NCI-H128 (cell line): ENCODE measurements at regions not wholly inside any gene's neighbourhood (a gene's known extent, or its start where the extent isn't known, plus 50 kb on each side); places are given as distances from the start of the nearest gene placed in this dataset.

Source experiments
- DNase-seq: peaks from one replicate; lab custom pipeline; 2025; ENCODE audit not compliant: unreplicated experiment; lab: John Stamatoyannopoulos, UW

DNA sequence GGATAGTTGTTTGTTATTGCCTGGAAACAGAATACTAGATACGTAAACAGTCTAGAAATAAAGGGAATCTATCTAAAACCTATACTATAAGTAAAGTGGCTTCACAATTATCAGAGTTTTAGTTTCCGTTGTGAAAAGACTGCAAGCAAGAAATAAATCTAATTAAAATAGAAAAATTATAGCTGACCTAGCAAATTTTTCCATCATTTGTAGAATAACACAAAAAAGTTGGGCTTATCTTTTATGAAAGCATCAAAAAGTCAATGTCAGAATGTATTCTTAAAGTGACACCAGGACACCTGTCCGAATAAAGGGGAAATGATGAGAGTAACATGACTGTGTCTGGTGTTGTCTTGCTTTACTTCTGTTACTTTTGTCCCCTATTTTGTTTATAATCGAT, 1248.9 kb upstream of the MIR17HG start:
- DNase-seq, result no peak

DNA sequence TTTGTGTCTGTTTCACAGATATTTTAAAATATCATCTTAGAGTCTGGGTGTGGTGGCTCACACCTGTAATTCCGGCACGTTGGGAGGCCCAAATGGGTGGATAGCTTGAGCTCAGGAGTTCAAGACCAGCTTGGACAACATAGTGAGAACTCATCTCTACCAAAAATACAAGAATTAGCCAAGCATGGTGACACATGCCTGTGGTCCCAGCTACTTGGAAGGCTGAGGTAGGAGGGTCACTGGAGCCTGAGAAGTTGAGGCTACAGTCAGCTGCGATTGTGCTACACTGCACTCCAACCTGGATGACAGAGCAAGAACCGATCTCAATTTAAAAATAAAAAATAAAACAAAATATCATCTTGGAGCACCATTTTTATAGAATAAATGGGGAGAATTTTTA, 1247.6 kb upstream of the MIR17HG start:
- DNase-seq, result no peak

DNA sequence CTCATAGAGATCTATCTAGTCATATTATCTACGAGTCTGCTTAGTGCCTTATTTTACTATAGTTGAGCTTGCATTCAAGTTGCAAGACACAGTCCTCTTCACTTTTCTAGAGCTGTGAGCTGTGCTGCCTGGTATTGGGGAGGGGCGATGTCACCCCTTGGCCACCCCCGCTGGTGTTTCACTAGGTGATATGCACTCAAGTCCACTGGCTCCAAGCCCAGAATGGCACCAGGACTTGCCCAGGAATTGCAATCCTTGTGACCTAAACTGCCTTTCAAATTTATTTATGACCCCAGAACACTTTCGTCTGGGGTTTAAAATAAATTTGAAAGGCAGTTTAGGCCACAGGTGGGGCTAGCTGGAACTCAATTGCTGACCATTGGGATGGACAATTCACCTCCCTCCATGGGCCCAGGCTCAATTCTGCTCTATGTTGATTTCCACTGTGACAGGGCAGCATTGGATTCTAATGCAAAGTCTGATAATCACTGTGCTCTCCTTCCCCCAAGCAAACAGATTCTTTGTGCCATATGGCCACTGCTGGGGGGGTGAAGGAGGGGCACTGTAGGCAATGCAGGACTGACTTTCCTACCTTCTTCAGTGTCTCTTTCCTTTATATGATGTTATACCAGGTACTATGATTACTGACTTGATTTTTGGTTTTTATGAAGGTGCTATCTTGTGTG, 1244.2 kb upstream of the MIR17HG start:
- no peak for DNase-seq

DNA sequence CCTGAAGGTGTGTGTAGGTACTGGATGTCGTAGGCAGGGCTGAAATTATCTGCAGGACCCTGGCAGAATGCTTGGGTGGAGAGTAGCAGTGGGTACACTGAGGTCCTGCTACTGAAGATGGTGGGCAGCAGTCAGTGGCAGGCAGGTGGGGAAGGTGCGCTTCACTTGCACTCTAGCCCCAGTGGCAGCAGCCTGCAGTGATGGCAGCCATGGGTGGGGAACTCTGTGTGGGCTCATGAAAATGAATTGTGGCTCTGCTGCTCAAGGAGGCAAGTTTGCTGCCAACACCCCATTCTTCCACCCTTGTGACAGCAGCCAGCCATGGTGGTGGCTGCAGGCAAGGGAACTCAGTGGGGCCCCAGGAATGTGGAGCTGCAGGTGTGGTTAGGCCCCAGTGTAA, 1242.7 kb upstream of the MIR17HG start:
- no peak for DNase-seq

DNA sequence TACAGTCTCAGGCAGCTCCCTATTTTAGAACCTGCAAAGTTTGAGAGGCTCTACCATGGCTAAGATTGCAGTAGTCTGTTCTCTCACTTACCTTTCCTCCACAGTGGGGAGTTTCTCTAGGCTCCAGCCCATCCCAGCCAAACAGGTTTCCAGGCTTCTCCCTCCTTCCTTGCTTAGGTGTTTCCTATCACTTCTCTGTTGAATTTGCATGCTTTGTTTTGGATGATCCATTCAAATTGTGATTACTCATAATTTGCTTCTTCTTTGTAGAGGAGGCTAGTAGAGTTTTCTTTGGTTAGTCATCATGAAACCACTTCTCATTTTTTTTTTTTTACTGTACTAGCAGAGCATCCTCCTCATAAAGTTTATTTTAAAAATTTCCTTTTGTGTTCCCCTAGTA, 1242.2 kb upstream of the MIR17HG start:
- no peak for DNase-seq

DNA sequence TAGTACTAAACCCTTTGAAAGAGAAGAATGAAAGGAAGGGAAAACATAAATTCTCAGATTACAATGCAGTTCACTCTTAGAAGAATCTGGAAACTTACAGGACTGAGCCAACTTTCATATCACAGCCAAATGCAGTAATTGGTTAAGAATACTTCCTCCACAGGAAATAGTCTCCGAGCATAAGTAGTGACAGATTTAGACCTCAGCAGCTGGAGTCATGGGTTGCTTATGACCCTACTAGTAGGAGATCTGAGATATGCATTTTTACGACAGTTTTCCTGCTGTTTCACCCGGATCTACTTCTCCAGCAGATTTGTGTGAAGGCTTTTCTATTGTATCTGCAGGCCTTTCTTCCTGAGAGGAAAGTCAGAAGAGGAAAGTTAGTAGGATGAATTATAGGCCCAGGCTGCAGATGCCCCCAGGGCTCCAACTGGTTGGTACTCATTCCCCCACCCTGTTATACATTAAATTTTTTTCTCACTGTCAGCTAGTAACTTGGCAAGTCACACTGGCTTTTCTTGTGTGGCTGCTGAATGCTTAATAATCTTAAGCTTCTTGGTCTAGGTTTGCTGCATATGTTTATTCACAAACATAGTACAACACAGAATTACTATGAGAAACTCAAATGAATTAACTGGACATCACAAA, 1241.5 kb upstream of the MIR17HG start:
- DNase-seq, result no peak

DNA sequence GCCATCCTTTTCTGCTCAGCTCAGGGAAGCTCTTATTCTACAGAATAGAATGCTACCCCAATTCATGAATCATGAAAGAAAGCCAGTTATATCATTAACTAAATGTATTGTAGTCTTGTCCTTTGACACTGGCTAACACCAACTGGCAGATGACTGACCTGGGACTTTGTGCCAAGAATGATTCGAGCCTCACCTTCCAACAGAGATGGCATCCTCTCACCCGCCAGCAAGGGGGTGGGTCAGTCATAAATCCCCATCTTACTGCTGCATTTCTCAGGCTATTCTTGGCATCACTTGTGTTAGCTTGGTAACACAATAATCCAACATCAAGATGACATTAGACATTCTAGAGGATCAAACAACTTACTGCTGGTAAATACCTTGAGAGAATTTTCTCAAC, 1239.8 kb upstream of the MIR17HG start:
- no peak for DNase-seq

DNA sequence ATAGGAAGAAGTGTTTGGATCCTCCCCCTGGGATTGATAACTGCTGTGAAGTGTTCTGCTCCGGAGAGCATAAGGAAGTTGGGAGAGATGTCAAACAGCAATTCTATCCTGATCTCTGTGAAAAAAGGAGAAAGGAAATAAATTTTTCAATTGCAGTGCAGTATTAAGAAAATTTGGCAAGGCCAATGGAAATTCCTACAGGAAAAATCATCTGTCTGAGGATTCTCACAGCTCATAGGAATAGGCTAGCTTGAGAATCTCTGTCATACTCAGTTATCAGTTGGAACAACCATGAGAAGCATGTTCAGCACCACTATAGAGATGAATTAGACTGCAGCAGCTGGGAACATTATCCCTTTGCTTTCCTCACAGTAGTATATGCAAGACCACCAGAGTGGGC, 1238.9 kb upstream of the MIR17HG start:
- DNase-seq, result no peak

DNA sequence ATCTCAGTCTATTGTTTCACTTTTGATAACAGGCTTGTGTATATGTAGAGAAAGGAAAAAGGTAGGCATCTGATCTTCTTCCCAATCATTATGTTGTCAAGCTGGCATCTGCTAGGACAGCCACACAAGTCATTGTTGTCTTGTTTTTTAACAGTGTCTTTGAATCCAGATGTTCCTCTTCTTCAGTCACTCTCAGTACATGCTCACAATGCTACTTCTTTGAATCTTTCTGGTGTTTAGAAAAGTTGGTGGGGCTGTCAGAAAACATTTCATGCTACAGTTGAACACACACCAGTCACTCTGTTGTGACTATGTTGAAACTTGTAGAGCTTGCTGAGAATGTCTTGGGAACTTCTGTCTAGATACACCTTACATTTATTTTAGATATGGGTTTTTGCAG, 1231.4 kb upstream of the MIR17HG start:
- no peak for DNase-seq

DNA sequence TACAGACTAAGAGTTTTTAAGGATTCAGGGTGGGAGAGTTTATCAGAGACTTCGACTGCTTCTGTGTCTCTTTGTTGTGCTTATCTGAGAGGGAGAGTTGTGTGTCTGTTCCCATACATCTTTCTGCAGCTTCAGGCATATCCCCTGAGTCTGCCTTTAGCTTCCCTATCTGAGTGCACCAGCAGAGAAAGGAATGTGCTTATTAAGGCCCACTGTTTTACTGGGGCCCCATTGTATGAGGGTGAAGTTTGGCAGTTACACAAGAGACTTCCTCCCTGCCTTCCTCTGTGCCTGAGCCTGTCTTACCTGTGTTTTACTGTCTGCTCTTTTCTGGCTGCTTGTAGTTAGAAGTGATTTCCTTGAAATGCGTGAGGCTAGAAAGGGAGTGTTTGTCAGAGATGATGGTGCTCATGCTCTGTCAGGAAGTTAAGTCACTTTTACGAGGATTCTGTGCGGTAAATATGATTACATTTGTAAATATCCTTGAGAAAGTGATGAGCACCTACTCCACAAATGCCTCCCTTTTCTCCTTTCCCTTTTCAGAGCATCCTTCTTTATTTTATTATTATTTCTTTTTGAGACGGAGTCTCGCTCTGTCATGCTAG, 1228.9 kb upstream of the MIR17HG start:
- no peak for DNase-seq

DNA sequence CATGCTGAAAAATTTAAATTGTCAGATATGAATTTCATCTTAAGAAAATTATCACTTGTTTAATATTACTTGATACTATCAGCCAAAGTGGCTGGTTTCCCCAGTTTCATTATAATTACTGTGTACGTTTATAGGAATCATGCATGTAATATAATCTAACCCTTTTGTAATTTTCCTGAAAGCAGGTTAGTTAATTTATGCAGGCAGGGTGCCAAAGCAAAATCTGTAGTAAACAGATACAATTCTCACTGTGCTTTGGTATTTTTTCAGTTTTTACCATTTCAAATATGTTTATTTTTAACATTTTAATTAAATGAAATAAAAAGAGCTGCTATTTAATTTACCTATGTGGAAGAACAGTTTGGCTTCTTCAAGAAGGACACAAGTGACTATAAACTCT, 1227.5 kb upstream of the MIR17HG start:
- DNase-seq, result peak; percentile 6

DNA sequence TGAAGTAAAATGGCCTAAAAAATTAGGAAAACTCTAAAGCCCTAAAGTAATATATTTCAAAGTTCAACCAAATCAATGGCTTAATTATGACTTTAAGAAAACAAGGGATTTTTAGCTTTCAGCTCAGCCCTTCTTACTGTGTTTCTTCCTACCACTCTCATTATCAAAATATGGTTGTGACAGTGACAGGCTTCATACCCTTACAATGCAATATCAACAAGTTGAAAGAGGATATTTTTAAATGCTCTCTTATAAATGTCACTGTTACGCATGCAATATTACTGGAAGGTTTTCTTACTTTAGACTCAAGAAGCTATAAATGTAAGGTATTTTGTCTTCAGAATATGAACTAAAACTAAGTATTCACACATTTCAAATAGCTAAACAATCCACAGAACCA, 1225.7 kb upstream of the MIR17HG start:
- DNase-seq, result no peak

DNA sequence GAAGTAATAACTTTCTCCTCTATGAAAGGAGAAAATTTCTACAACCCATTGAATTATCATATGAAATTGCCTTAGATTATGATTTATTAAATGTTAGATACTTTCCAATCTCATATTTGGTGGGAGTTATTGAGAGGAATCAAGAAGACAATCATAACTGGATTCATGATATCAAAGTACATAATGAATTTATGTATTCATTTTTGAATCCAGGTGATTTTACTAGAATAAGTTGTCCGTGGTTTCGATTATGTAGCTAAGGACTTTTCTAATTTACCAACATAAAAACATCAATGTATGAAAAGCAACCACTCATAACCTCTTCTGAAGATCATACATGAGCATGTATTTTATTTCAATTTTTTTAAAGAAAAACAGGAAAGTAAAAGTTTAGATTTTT, 1225.0 kb upstream of the MIR17HG start:
- DNase-seq, result no peak

DNA sequence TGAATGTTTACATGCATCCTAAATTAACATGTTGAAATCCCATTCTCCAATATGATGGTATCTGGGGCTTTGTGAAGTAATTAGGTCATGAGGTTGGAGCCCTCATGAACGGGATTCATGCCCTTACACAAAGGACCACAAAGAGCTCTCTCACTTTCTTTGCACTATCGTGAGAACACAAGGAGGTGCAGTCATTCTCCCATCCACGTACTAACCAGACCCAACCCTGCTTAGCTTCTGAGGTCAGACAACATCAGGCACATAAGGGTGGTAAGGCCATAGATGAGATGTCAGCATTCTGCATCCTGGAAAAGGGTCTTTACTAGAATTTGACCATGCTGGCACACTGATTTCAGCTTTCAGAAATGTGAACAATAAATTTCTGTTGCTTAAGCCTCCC, 1211.9 kb upstream of the MIR17HG start:
- no peak for DNase-seq

DNA sequence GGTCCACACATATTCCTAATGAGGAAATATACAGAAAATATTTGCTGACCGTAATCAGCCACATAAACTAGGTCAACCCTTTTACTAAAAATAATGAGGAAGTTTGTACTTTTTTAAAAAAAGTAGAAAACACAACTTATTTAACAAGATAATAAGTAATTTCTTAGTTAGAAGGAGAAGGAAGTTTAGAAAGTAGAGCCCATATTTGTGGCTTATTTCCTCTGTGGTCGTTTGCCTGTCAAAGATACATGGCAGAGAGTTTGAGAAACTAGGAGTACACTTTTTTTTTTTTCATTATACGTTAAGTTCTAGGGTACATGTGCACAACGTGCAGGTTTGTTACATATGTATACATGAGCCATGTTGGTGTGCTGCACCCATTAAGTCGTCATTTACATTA, 1205.2 kb upstream of the MIR17HG start:
- no peak for DNase-seq

DNA sequence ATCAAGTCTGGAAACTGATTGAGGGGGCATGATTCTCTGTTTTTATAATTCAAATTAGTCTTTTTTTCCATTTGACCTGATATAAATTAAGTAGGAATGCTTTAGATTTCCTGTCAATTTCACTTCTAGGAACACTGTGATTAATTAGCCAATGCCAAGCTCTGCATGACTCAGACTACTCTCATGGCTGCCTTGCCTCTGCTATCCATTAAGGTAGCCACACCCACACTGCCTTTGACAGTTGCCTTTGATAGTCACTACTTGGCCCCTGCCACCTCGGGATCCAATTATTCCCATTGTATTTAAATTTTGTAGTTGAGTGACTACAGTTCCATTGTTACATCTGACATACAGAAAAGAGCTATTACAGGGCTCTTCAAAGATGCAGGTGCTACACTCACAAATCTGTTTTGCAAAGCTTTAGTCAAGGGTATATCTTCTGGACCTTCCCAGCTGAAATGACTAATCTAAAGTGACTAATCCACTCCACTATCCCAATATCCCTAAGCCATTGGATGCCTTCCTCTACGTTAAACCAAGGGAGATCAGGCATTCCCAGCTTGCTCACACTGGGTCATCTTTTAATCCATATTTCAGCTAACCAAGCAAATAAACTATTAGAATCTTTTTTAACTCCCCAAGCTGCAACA, 1193.1 kb upstream of the MIR17HG start:
- no peak for DNase-seq

DNA sequence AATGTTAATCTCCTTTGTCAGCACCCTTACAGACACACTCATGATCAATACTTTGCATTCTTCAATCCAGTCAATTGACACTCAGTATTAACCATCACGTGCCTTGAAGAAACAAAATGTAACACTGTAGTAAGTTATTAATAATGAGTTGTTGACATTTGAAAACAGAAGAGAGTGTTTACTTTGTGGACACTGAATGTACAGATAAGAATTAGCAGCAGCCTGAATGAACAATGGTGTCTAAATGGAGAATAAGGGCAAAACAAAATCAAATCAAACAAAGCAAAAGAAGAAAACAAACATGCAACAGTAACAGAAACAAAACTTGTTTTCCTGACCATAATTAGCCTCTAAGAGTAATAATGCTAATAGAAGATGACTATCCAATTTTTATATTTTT, 1191.1 kb upstream of the MIR17HG start:
- DNase-seq, result no peak

DNA sequence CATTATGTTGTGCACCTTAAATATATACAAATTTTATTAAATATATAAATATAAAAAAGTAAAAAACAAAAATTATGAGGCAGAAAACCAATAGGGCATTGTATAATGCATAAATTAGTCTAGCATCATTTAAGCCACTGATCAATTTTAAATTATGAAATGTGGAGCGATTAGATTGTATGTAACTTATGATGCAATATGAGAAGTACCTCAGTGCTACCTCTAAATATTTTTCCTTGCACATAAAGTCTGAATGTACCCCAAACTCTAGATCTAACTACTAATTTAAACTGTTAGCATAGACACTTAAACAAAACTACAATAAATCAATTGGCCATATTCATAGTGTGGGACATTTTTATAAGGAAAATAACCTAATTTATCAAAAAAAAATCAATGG, 1178.5 kb upstream of the MIR17HG start:
- DNase-seq, result no peak

DNA sequence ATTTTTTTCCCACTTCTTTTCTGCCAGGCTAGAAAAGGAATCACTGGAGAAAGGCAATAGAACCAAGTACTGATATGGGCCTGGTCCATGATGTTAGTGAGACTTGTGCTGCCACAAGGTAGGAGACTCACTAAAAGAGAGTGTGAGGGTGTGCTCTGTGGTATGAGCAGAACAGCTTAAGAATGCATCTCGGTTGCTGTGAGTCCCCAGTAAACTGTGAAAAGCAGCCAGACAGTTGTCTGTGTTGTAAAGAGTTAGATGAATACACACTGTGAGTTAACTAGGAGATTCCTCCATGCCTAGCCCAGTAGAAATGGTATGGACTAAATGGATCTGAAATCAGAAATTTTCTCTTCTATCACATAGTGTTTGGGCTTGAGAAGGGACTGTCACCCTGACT, 1177.3 kb upstream of the MIR17HG start:
- no peak for DNase-seq

DNA sequence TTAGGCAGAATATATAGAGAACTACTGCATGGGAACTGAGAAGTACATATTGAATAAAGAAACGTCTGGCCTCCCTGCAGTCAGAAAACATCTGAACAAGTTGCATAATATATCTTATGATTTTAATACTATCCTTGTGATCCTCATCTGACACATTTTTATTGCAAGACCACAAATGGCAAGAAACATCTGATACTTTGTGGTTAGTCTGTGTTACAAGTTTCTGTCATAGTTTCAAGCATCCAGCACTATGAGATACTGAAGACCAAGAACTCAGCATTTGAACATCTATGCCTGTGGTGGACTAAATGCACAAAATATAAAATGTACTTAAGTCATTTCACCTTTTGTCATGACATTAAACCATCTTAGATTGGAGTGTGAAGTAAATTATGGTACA, 1175.8 kb upstream of the MIR17HG start:
- DNase-seq, result no peak

DNA sequence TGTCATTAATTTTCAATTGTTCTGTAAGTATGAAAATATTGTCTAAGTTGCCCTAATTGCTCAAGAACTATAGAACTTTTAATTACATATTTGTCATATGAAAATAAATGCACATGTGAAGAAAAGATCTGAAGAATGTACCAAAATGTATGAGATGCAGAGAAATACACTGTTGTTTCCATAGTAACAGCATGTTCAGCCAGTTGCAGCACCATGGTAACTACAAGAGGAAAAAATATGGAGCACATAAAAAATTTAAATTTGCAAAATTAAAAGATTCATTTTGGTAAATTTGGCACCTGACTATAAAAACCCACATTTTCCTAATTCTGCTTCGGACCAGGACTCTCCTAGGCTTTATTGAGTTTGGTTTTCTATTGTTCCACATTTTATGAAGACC, 1170.0 kb upstream of the MIR17HG start:
- DNase-seq, result no peak

DNA sequence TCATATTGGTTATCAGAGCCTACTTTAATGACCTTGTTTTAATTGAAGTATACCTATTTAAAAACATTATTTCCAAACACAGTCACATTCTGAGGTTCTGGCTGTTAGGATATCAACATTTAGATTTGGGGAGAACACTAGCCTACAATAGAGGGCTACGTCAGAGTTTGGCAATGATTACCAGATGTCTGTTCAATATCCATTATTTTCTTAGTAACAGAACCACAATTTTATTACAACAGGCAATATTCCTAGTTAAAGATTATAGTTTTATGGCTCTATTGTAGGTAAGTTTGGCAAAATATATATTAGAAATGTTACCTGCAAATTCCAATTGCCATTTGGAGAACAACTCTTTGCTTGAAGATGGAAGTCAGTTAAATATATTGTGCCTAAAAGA, 1163.1 kb upstream of the MIR17HG start:
- DNase-seq, result no peak
